Astrocyte (in vitro differentiated cells and primary cell): ENCODE measurements at regions not wholly inside any gene's neighbourhood (a gene's known extent, or its start where the extent isn't known, plus 50 kb on each side); places are given as distances from the start of the nearest gene placed in this dataset.

Source experiments
- EZH2 ChIP-seq: IDR thresholded peaks from 2 replicates; pipeline ENCODE4 v1.6.1; 2012; ENCODE audit warnings: mild to moderate bottlenecking, low read length, inconsistent platforms; ENCODE audit not compliant: insufficient read depth
- TF ChIP-seq, protein P1 (sequence below): IDR thresholded peaks from 2 replicates; pipeline ENCODE4 v1.5.1; 2011; ENCODE audit warnings: low read depth, mild to moderate bottlenecking, inconsistent platforms, low read length, moderate library complexity; ENCODE audit not compliant: insufficient read depth

- TF ChIP-seq, protein P1, sequence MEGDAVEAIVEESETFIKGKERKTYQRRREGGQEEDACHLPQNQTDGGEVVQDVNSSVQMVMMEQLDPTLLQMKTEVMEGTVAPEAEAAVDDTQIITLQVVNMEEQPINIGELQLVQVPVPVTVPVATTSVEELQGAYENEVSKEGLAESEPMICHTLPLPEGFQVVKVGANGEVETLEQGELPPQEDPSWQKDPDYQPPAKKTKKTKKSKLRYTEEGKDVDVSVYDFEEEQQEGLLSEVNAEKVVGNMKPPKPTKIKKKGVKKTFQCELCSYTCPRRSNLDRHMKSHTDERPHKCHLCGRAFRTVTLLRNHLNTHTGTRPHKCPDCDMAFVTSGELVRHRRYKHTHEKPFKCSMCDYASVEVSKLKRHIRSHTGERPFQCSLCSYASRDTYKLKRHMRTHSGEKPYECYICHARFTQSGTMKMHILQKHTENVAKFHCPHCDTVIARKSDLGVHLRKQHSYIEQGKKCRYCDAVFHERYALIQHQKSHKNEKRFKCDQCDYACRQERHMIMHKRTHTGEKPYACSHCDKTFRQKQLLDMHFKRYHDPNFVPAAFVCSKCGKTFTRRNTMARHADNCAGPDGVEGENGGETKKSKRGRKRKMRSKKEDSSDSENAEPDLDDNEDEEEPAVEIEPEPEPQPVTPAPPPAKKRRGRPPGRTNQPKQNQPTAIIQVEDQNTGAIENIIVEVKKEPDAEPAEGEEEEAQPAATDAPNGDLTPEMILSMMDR = no peak
- no peak for TF ChIP-seq EZH2
These were observed 194.9 kb downstream of the DUSP6 start for GRCh38 chr12:89157413-89157812.
